HG03442 (cell line): ENCODE measurements at regions not wholly inside any gene's neighbourhood (a gene's known extent, or its start where the extent isn't known, plus 50 kb on each side); places are given as distances from the start of the nearest gene placed in this dataset.

Experiments used
- ATAC-seq: cut with Tn5 transposase; IDR thresholded peaks from one replicate; pipeline ENCODE4 v1.9.1; 2021; ENCODE audit warnings: mild to moderate bottlenecking, moderate library complexity; ENCODE audit not compliant: unreplicated experiment

DNA sequence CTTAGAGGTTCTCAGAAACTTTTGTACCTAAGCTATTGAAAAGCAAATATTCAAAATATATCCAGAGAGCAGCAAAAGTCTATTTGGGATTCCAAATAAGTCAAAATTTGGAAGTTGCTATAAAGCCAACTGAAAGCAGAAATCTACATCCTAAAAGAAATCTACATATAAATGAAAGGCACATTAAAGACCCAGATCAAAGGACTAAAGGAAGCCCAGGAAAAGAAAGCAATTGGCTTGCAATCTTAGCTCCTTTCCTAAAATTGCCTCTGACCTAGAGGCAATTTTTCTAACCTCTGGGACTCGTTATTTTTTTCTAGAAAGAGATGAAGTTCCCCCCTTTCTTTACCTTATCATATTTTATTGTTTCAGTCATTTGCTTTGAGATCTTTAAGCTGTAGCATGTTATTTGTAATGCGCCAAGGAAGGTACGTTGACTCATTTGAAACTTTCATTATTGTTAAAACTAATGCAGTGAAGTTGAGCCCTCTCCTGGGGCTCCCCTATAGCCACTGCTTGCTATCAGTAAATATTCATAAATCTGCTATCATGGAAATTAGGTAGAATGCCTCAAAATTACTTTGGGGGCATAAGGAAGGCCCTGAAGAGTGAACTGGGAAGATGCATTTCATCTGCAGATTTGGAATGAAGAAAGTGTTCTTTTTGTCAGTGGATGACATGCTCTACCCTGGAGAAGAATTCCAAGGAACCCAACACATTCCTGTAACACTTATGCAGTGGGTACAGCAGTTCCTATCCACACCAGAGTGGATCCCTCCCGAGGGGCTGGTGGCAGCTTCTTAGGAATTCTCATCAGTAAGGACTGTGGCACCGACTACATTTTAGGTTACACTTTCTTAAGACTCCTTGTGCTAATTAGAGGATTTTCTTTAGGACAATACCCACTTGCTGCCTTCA lies 177.8 kb upstream of the IGFBP7 start:
- ATAC-seq, result no peak

GRCh38 chr4:57282933-57283310 lies 172.7 kb upstream of the IGFBP7 start:
- no peak for ATAC-seq

GRCh38 chr4:57280481-57280880 lies 170.3 kb upstream of the IGFBP7 start:
- no peak for ATAC-seq

DNA sequence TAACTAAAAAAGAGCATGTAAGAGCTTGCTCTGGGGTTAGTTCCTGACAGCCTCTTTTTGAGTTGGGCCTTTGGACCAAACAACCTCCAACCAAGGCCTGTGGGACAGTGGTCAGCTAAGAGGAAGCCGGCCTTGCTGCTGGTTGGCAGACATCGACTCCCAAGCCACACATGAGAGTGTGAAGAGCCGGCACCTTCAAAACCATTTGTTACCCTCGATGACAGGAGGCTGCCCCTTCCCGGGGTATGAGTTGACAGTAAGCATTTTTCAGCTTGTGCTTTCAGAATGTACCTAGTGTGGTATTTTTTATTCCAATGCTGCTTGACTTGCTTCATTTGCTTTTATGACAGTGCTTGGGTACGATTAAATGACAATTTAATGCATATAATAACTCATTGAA lies 168.6 kb upstream of the IGFBP7 start:
- no peak for ATAC-seq

DNA sequence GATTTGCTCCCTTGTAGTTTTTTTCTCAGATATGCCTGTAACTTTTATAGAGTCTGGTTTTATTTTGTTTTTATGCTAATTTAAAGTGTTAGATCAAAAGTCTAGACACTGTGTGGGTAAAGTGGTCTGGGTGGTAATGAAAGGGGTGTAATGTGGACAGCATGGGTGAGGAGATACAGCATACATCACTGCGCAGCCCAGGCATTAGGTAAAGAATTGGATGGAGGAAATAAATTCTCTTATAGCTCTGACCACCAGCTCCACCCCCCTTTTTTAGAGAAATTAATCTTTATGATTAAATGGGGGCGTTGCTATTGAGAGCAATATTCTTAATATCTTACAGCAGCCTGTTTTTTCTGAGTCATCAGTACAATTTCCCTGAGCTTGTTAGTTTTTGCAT lies 163.9 kb upstream of the IGFBP7 start:
- no peak for ATAC-seq

GRCh38 chr4:57270346-57270745 lies 160.2 kb upstream of the IGFBP7 start:
- no peak for ATAC-seq

- no peak for ATAC-seq
These were observed 155.8 kb upstream of the IGFBP7 start for GRCh38 chr4:57265831-57266582.

- ATAC-seq, result no peak
These were observed 144.6 kb upstream of the IGFBP7 start for GRCh38 chr4:57254754-57255153.

GRCh38 chr4:57249083-57249482 lies 138.9 kb upstream of the IGFBP7 start:
- ATAC-seq, result no peak

GRCh38 chr4:57243076-57243475 lies 132.9 kb upstream of the IGFBP7 start:
- no peak for ATAC-seq

- no peak for ATAC-seq
These were observed 124.1 kb upstream of the IGFBP7 start for GRCh38 chr4:57234252-57234775.

DNA sequence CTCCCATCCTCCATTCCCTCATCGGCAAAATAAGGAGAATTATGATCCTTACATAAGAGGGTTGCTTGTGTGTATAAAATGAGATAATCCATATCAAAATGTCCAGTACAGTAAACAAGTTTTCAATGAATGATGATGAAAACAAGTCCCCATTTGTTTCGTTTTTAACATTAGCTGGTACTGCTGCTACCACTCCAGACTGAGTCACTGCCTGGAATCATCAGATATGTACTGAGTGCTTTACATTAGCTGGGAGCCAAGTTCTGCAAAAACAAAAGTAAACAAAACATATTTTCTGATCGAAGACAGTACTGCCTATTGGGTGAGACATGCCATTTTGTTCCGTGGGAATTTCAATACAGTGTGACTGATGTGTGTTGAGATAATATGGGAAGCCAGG lies 123.2 kb upstream of the IGFBP7 start:
- no peak for ATAC-seq

DNA sequence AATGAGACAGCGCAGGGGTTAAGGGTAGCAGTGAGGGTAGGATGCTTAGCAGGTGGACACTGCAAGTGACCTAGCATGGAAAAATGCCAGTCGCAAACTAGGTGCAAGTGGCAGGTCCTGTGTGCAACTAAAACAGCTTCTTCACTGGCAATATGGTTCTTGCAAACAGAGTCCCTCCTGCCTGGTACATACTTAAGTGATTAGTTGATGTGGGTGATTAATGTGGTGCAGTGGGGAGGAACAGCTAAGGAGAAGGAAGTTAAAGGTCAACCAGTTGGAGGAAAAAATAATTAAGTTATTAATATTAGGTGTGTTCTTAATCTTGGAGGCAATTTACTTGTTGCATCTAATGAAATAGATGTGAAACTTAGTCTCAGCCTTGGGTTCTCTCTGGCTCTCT lies 121.6 kb upstream of the IGFBP7 start:
- ATAC-seq, result no peak

- no peak for ATAC-seq
These were observed 110.5 kb upstream of the IGFBP7 start for GRCh38 chr4:57220734-57221133.

GRCh38 chr4:57220172-57220571 lies 110.0 kb upstream of the IGFBP7 start:
- ATAC-seq, result no peak

GRCh38 chr4:57219431-57219830 lies 109.2 kb upstream of the IGFBP7 start:
- no peak for ATAC-seq

GRCh38 chr4:57214654-57215411 lies 104.6 kb upstream of the IGFBP7 start:
- no peak for ATAC-seq

DNA sequence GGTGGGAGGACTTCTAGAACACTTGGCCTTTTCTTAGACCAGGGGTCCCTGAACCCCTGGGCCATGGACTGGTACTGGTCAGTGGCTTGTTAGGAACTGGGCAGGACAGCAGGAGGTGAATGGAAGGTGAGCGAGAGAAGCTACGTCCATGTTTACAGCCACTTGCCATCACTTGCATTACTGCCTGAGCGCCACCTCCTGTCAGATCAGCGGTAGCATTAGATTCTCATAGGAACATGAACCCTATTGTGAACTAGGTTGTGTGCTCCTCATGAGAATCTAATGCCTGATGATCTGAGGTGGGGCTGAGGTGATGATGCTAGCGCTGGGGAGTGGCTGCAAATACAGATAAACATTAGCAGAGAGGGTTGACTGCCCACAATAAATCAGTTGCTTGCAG lies 100.9 kb upstream of the IGFBP7 start:
- ATAC-seq, result no peak

DNA sequence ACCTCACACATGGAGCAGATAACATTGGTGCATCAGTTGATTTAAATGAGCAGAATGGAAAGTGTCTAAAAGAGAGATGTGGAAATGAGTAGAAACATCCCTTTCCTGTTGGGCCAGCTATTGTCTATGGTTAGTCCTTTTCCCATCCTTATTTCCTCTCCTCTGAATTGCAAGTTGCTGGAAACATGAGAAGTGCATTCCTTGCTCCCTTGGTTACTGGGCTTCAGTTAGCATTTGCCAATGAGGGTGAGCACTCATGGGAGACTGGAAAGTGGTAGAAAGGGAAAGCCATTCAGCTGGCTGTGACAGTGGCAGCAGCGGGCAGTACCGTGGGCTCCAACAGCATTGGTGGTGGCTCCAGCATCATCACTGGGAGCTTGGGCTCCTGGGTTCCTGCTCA lies 96.0 kb upstream of the IGFBP7 start:
- ATAC-seq, result no peak

DNA sequence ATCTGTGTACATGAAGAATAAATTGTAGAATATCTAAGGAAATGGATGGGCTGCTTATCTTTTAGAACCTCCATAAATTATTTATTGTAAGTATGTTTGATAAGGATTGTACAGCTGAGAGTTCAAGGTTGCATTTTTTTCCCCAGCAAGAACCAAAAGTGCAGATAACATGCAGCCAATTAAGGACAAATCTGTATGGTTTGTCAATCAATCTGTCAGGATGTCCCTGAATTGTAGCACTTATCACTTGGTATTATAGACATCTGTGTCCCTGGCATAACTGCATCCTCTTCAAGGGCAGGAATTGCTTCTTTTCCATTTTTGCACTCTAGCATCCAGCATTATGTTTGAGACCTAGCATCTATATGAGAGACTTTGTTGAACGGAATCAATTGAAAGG lies 95.4 kb upstream of the IGFBP7 start:
- ATAC-seq, result no peak

DNA sequence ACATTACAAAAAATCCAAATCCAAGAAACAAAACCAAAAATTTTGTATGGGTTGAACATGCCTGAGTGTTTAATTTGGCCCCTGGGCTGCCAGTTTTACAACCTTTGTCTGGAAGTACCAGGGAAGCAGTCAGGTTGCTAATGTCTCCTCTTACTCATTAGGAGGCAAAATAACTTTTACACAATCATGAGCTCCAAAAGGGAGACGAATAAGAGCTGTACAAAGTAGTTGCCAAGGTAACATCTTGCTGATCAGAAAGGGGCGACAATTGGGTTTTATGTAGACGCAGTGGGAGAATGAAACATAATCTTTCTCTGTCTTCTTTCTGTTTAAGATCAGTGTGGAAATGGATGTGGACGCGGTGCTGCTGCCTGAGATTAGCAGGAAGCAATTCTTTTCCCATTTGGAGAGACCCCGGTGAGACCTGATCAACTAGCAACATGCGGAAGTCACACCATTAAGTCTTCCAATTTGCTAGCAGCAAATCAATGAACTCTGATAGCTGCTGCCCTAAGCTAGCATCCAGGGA lies 90.7 kb upstream of the IGFBP7 start:
- ATAC-seq, result no peak
